ENCODE measurements at regions not wholly inside any gene's neighbourhood (a gene's known extent, or its start where the extent isn't known, plus 50 kb on each side); places are given as distances from the start of the nearest gene placed in this dataset.

- DNase-seq (ENCODE audit: low read depth) (peak; percentile 12), FAIRE-seq (no peak)
- no peak for TF ChIP-seq CTCF (IDR thresholded peaks at IDR 0.05; ENCODE audit: insufficient read depth, low read length, severe bottlenecking)
- no peaks in the 10 kb centered on the region for H3K36me3 ChIP-seq (ENCODE audit: control insufficient read depth, insufficient read depth, low read length)
- no peak overlapping the region for H3K4me3 ChIP-seq (ENCODE audit: low read depth, low read length)
- no peaks in the 10 kb centered on the region for H3K27me3 ChIP-seq (ENCODE audit: control insufficient read depth, insufficient read depth, low read length)
Observed at GRCh38 chr20:46826343-46826984, 68.2 kb upstream of the EYA2 start.

GRCh38 chr20:46827718-46828458, 66.8 kb upstream of the EYA2 start:
- no peak for FAIRE-seq
- no peaks in the 10 kb centered on the region for H3K27me3 ChIP-seq (ENCODE audit: control insufficient read depth, insufficient read depth, low read length)
- H3K36me3 ChIP-seq (ENCODE audit: control insufficient read depth, insufficient read depth, low read length): no peaks in the 10 kb centered on the region
- H3K4me3 ChIP-seq (ENCODE audit: low read depth, low read length): no peak overlapping the region
- TF ChIP-seq CTCF (IDR thresholded peaks at IDR 0.05; ENCODE audit: insufficient read depth, low read length, severe bottlenecking): no peak
- DNase-seq (ENCODE audit: low read depth): no peak

GRCh38 chr20:46828471-46828870, 66.2 kb upstream of the EYA2 start:
- H3K27me3 ChIP-seq (ENCODE audit: control insufficient read depth, insufficient read depth, low read length): no peaks in the 10 kb centered on the region
- H3K4me3 ChIP-seq (ENCODE audit: low read depth, low read length): no peak overlapping the region
- FAIRE-seq (no peak), DNase-seq (ENCODE audit: low read depth) (peak; percentile 62)
- no peak for TF ChIP-seq CTCF (IDR thresholded peaks at IDR 0.05; ENCODE audit: insufficient read depth, low read length, severe bottlenecking)
- H3K36me3 ChIP-seq (ENCODE audit: control insufficient read depth, insufficient read depth, low read length): no peaks in the 10 kb centered on the region

GRCh38 chr20:46830886-46831632, 63.6 kb upstream of the EYA2 start:
- DNase-seq (ENCODE audit: low read depth) (no peak), FAIRE-seq (no peak)
- no peak overlapping the region for H3K4me3 ChIP-seq (ENCODE audit: low read depth, low read length)
- no peaks in the 10 kb centered on the region for H3K27me3 ChIP-seq (ENCODE audit: control insufficient read depth, insufficient read depth, low read length)
- no peaks in the 10 kb centered on the region for H3K36me3 ChIP-seq (ENCODE audit: control insufficient read depth, insufficient read depth, low read length)
- TF ChIP-seq CTCF (IDR thresholded peaks at IDR 0.05; ENCODE audit: insufficient read depth, low read length, severe bottlenecking): no peak

- H3K27me3 ChIP-seq (ENCODE audit: control insufficient read depth, insufficient read depth, low read length): no peaks in the 10 kb centered on the region
- DNase-seq (ENCODE audit: low read depth) (no peak), FAIRE-seq (no peak)
- H3K4me3 ChIP-seq (ENCODE audit: low read depth, low read length): no peak overlapping the region
- no peaks in the 10 kb centered on the region for H3K36me3 ChIP-seq (ENCODE audit: control insufficient read depth, insufficient read depth, low read length)
- TF ChIP-seq CTCF (IDR thresholded peaks at IDR 0.05; ENCODE audit: insufficient read depth, low read length, severe bottlenecking): no peak
Observed at GRCh38 chr20:46831633-46832011, 63.0 kb upstream of the EYA2 start.
